HG02870 (cell line): ENCODE measurements at regions not wholly inside any gene's neighbourhood (a gene's known extent, or its start where the extent isn't known, plus 50 kb on each side); places are given as distances from the start of the nearest gene placed in this dataset.
"Not testable (repeated sequence)": the region's sequence is repeated elsewhere in the genome, so short reads cannot be mapped to it uniquely, and the experiment has no call there.

Experiments used
- ATAC-seq: cut with Tn5 transposase; IDR thresholded peaks from one replicate; pipeline ENCODE4 v1.9.1; 2021; ENCODE audit warnings: mild to moderate bottlenecking, moderate library complexity; ENCODE audit not compliant: unreplicated experiment

GRCh38 chr11:29634244-29634643 lies 382.6 kb downstream of the KCNA4 start:
- ATAC-seq, result no peak

- ATAC-seq, result no peak
Observed at GRCh38 chr11:29629286-29629685, 387.5 kb downstream of the KCNA4 start.

- no peak for ATAC-seq
Observed at GRCh38 chr11:29628609-29629008, 388.2 kb downstream of the KCNA4 start.

- no peak for ATAC-seq
Observed at GRCh38 chr11:29627541-29627940, 389.3 kb downstream of the KCNA4 start.

- no peak for ATAC-seq
Observed at GRCh38 chr11:29623144-29623722, 393.6 kb downstream of the KCNA4 start.

GRCh38 chr11:29616611-29617010 lies 400.2 kb downstream of the KCNA4 start:
- no peak for ATAC-seq

GRCh38 chr11:29612423-29612822 lies 404.4 kb downstream of the KCNA4 start:
- ATAC-seq, result no peak

- no peak for ATAC-seq
Observed at GRCh38 chr11:29606330-29607031, 410.3 kb downstream of the KCNA4 start.

- ATAC-seq, result not testable (repeated sequence)
Observed at GRCh38 chr11:29600151-29600575, 416.7 kb downstream of the KCNA4 start.

- ATAC-seq, result no peak
Observed at GRCh38 chr11:29584342-29584741, 432.5 kb downstream of the KCNA4 start.

GRCh38 chr11:29578806-29579205 lies 438.0 kb downstream of the KCNA4 start:
- ATAC-seq, result no peak

- ATAC-seq, result no peak
Observed at GRCh38 chr11:29564486-29564885, 452.3 kb downstream of the KCNA4 start.

- ATAC-seq, result no peak
Observed at GRCh38 chr11:29562183-29562582, 454.6 kb downstream of the KCNA4 start.

- no peak for ATAC-seq
Observed at GRCh38 chr11:29553990-29554389, 462.8 kb downstream of the KCNA4 start.

- ATAC-seq, result no peak
Observed at GRCh38 chr11:29538339-29539036, 478.3 kb downstream of the KCNA4 start.

GRCh38 chr11:29534836-29535235 lies 482.0 kb downstream of the KCNA4 start:
- no peak for ATAC-seq

- no peak for ATAC-seq
Observed at GRCh38 chr11:29530961-29531360, 485.9 kb downstream of the KCNA4 start.

- ATAC-seq, result peak; percentile 53
Observed at GRCh38 chr11:29527391-29527936, 489.4 kb downstream of the KCNA4 start.

- no peak for ATAC-seq
Observed at GRCh38 chr11:29518389-29519174, 498.2 kb downstream of the KCNA4 start.

GRCh38 chr11:29511394-29511793 lies 505.4 kb downstream of the KCNA4 start:
- ATAC-seq, result no peak

GRCh38 chr11:29507376-29507775 lies 509.5 kb downstream of the KCNA4 start:
- no peak for ATAC-seq
